Adrenal gland (tissue), 9 donors: ENCODE measurements at regions not wholly inside any gene's neighbourhood (a gene's known extent, or its start where the extent isn't known, plus 50 kb on each side); places are given as distances from the start of the nearest gene placed in this dataset.

ENCODE experiments used
- DNase-seq, 7 donors: peaks; one replicate each; pipeline ENCODE4 v3.0.0-alpha.2; 2019 to 2020
- H3K27ac ChIP-seq, 5 donors: fragments of 200-600 bp; sonication (generic) in 4 of 5; 1 replicate in 3 of 5; 2 replicates in 2 of 5; pipeline versions ENCODE4 v1.5.1 to v1.8.0; 2016 to 2020; ENCODE audit warnings: mild to moderate bottlenecking in 1 of 5
- H3K27me3 ChIP-seq: fragments of 200-600 bp; 2 replicates; pipeline ENCODE4 v1.8.0; 2021
- H3K36me3 ChIP-seq, 2 donors: fragments of 200-600 bp; replicated peaks in 1 of 2; 1 replicate in 1 of 2; 2 replicates in 1 of 2; pipeline versions ENCODE4 v1.5.1 to v1.8.0; 2018 to 2022
- H3K4me1 ChIP-seq, 2 donors: fragments of 200-600 bp; replicated peaks in 1 of 2; 1 replicate in 1 of 2; 2 replicates in 1 of 2; pipeline versions ENCODE4 v1.5.1 to v1.8.0; 2018 to 2021
- H3K4me3 ChIP-seq, 4 donors: fragments of 200-600 bp; sonication (generic) in 3 of 4; one replicate each; pipeline ENCODE4 v1.5.1; 2016 to 2018
- H3K9me3 ChIP-seq, 3 donors: fragments of 200-600 bp; sonication (generic) in 1 of 3; replicated peaks in 1 of 3; 1 replicate in 2 of 3; 2 replicates in 1 of 3; pipeline versions ENCODE4 v1.5.1 to v1.8.0; 2016 to 2021
- POLR2A ChIP-seq, 2 donors: fragments of 450-650 bp; IDR thresholded peaks; one replicate each; pipeline ENCODE4 v1.6.1; 2017; ENCODE audit warnings: antibody characterized with exemption in 2 of 2, mild to moderate bottlenecking in 2 of 2, moderate library complexity in 1 of 2
- WGBS, 4 donors: extraction: QIAGEN DNeasy Blood & Tissue Kit in 2 of 4; methylation state at CpG; one replicate each; pipeline versions ENCODE4 v1.1.5 to v1.1.7; 2013 to 2017; 5-methylcytosine and 5-hydroxymethylcytosine counted together
- intact Hi-C, 2 donors: fragments of 100-400 bp; cut with DNase I; formaldehyde crosslinking; loops; one replicate each; pipeline versions ENCODE4 v1.14.1 to v1.15.0; 2022 to 2023
- TF ChIP-seq, protein P1 (sequence below), 6 experiments: fragments of 450-650 bp in 4 of 6; fragments of 200-600 bp in 2 of 6; sonication (generic) in 1 of 6; IDR thresholded peaks; 1 replicate in 5 of 6; 2 replicates in 1 of 6; pipeline versions ENCODE4 v1.5.1 to v1.8.0; 2016 to 2021; ENCODE audit warnings: antibody characterized with exemption in 6 of 6, mild to moderate bottlenecking in 2 of 6, moderate library complexity in 1 of 6
- donor health status: healthy with polysubstance abuse.
- donor health status: Bipolar disorder and iron deficiency.
- donor health status: DM: yes; HTN: yes; CAD: no.
- donor health status: DM: no; HTN: no; CAD: no.
- donor health status: DM: no; HTN: no; CAD: no.

DNA sequence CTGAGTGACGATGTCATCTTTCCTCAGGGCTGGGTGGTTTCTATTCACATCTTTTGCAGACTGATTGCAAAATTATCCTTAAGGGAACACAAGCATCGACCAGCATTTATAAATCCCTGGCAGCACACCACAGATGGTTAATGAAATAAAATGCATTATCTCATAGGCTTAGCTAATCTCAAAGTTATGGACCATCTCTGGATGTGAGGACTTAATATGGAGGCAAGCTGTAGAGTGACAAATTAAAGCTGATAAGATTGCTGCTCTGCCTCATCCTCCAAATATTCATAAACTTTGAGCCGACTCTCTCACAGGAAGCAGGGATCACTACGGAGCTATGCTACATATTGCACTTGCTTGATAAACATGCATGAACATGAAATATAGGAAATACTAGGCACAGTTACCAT is 663.2 kb upstream of the RGMB start:
- Histone ChIP-seq H3K27ac (no peak overlapping the region), H3K4me3 (no peak overlapping the region), H3K27me3 (no peaks in the 10 kb centered on the region), H3K9me3 (no peaks in the 10 kb centered on the region), H3K36me3 (no peaks in the 10 kb centered on the region), H3K4me1 (no peaks in the 10 kb centered on the region)
- TF ChIP-seq, protein P1, sequence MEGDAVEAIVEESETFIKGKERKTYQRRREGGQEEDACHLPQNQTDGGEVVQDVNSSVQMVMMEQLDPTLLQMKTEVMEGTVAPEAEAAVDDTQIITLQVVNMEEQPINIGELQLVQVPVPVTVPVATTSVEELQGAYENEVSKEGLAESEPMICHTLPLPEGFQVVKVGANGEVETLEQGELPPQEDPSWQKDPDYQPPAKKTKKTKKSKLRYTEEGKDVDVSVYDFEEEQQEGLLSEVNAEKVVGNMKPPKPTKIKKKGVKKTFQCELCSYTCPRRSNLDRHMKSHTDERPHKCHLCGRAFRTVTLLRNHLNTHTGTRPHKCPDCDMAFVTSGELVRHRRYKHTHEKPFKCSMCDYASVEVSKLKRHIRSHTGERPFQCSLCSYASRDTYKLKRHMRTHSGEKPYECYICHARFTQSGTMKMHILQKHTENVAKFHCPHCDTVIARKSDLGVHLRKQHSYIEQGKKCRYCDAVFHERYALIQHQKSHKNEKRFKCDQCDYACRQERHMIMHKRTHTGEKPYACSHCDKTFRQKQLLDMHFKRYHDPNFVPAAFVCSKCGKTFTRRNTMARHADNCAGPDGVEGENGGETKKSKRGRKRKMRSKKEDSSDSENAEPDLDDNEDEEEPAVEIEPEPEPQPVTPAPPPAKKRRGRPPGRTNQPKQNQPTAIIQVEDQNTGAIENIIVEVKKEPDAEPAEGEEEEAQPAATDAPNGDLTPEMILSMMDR (IDR thresholded peaks at IDR 0.05), result no peak
- TF ChIP-seq POLR2A (IDR thresholded peaks at IDR 0.05), result no peak
- WGBS, 4 donors, result 43 to 53% (median 47%) methylated on average over 4 of the region's 4 CpGs
- intact Hi-C loops, result no loop called here
- no peak for DNase-seq

DNA sequence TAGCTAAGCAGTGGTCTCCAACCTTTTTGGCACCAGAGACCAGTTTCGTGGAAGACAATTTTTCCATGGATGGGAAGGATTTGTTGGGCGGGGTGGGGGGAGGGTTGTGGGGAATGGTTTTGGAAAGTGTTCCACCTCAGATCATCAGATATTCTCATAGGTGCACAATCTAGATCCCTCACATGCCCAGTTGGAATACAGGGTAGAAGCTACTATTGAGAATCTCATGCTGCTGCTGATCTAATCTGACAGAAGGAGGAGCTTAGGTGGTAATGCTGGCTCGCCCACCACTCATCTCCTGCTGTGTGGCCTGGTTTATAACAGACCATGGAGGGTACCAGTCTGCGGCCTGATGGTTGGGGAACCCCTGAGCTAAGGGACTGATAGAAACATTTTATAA is 662.7 kb upstream of the RGMB start:
- H3K4me3 ChIP-seq, result no peak overlapping the region
- WGBS, 4 donors, result 69 to 77% (median 74%) methylated on average over 4 of the region's 4 CpGs
- no peaks in the 10 kb centered on the region for H3K4me1 ChIP-seq
- TF ChIP-seq POLR2A (IDR thresholded peaks at IDR 0.05), result no peak
- TF ChIP-seq, protein P1 (IDR thresholded peaks at IDR 0.05), result no peak
- no peak overlapping the region for H3K27ac ChIP-seq
- no peak for DNase-seq
- H3K27me3 ChIP-seq, result no peaks in the 10 kb centered on the region
- intact Hi-C loops, result no loop called here
- no peaks in the 10 kb centered on the region for H3K36me3 ChIP-seq
- no peaks in the 10 kb centered on the region for H3K9me3 ChIP-seq

DNA sequence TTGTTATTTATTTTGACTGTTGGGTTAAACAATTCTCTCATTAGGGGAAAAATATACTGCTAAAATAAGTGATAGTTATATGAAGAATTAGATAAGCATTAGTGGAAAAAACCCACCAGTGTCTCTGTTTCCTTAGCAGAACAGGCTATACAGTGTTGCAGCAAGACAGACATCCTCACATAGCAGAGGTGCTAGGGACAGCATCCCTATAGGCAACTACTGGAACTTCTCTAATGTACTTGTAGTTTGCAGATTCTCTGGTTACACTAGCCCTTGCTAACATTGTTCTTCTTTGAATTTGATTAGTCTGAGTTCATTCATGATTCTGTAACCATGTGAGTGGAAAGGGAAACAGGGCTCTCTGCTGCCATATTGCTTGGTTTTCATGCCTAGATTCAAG is 661.8 kb upstream of the RGMB start:
- no peaks in the 10 kb centered on the region for H3K9me3 ChIP-seq
- no peak for TF ChIP-seq POLR2A (IDR thresholded peaks at IDR 0.05)
- TF ChIP-seq, protein P1 (IDR thresholded peaks at IDR 0.05), result no peak
- no peak overlapping the region for H3K27ac ChIP-seq
- H3K4me3 ChIP-seq, result no peak overlapping the region
- no peaks in the 10 kb centered on the region for H3K27me3 ChIP-seq
- H3K36me3 ChIP-seq, result no peaks in the 10 kb centered on the region
- H3K4me1 ChIP-seq, result no peaks in the 10 kb centered on the region
- DNase-seq, result no peak
- intact Hi-C loops, result no loop called here

DNA sequence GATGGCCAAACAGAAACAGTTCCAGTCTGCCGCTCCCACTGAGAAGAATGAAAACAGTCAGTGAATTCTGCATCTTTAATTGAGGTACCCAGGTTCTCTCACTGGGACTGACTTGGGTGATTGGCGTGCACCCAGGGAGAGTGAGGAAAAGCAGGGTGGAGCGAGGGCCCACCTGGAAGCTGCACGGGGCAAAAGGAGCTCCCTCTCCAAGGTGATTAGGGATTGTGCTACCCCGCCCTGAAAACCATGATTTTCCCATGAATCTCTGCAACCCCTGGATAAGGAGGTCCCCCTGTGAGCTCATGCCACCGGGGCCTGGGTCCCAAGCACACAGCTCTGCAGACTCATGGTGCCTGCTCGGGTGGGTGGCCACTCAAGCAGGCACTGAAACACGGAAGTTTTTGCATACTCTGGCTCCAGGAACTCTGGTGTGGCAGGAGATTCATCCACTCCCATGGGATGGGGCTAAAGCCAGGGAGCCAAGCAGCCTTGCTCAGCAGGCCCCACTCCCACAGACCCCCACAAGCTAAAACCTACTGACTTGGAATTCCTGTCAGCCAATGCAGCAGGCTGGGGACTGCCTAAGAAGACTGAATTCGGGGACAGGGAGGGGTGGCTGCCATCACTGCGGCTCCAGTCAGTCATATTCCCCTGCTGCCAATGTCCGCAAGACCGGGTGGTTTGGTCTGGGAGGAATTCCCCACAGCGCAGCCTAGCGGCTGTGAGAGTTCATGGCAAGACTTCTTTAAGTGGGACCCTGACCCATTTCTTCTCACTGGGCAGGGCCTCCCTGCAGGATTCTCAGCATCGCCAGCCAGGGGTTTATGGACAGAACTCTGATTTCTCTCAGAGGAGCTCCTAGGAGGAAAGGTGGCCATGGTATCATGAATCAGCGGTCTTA is 652.2 kb upstream of the RGMB start:
- TF ChIP-seq, protein P1 (IDR thresholded peaks at IDR 0.05), result no peak
- TF ChIP-seq POLR2A (IDR thresholded peaks at IDR 0.05), result no peak

More for the DNA sequence above, 652.2 kb upstream of the RGMB start:
- H3K27me3 ChIP-seq, result no peaks in the 10 kb centered on the region
- no peaks in the 10 kb centered on the region for H3K36me3 ChIP-seq
- intact Hi-C loops, result no loop called here
- WGBS, 4 donors, result 85 to 93% (median 88%) methylated on average over 10 to 16 of the region's 16 CpGs
- no peaks in the 10 kb centered on the region for H3K9me3 ChIP-seq
- H3K4me1 ChIP-seq, result no peaks in the 10 kb centered on the region
- no peak overlapping the region for H3K27ac ChIP-seq
- no peak for DNase-seq
- H3K4me3 ChIP-seq, result no peak overlapping the region
